Adrenal gland (tissue), 5 donors: ENCODE measurements at regions not wholly inside any gene's neighbourhood (a gene's known extent, or its start where the extent isn't known, plus 50 kb on each side); places are given as distances from the start of the nearest gene placed in this dataset.

ENCODE experiments used
- POLR2A ChIP-seq, 2 donors: fragments of 450-650 bp; IDR thresholded peaks; one replicate each; pipeline ENCODE4 v1.6.1; 2017; ENCODE audit warnings: antibody characterized with exemption in 2 of 2, mild to moderate bottlenecking in 2 of 2, moderate library complexity in 1 of 2
- TF ChIP-seq, protein P1 (sequence below), 6 experiments: fragments of 450-650 bp in 4 of 6; fragments of 200-600 bp in 2 of 6; sonication (generic) in 1 of 6; IDR thresholded peaks; 1 replicate in 5 of 6; 2 replicates in 1 of 6; pipeline versions ENCODE4 v1.5.1 to v1.8.0; 2016 to 2021; ENCODE audit warnings: antibody characterized with exemption in 6 of 6, mild to moderate bottlenecking in 2 of 6, moderate library complexity in 1 of 6
- donor health status: DM: no; HTN: no; CAD: no.

DNA sequence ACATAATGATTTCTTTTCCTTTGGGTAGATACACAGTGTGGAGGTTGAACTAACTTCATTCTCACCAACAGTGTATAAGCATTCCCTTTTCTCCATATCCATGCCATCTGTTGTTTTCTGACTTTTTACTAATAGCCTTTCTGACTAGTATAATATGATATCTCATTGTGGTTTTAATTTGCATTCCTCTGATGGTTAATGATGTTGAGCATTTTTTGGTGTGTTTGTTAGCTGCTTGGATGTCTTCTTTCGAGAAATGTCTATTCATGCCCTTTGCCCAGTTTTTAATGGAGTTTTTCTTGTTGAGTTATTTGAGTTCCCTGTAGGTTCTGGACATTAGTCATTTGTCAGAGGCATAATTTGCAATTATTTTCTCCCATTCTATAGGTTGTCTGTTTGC lies 59.8 kb downstream of the MARCHF4 start:
- TF ChIP-seq, protein P1, sequence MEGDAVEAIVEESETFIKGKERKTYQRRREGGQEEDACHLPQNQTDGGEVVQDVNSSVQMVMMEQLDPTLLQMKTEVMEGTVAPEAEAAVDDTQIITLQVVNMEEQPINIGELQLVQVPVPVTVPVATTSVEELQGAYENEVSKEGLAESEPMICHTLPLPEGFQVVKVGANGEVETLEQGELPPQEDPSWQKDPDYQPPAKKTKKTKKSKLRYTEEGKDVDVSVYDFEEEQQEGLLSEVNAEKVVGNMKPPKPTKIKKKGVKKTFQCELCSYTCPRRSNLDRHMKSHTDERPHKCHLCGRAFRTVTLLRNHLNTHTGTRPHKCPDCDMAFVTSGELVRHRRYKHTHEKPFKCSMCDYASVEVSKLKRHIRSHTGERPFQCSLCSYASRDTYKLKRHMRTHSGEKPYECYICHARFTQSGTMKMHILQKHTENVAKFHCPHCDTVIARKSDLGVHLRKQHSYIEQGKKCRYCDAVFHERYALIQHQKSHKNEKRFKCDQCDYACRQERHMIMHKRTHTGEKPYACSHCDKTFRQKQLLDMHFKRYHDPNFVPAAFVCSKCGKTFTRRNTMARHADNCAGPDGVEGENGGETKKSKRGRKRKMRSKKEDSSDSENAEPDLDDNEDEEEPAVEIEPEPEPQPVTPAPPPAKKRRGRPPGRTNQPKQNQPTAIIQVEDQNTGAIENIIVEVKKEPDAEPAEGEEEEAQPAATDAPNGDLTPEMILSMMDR (IDR thresholded peaks at IDR 0.05), result no peak
- no peak for TF ChIP-seq POLR2A (IDR thresholded peaks at IDR 0.05)
